Parathyroid adenoma (tissue), 2 donors: ENCODE measurements at regions not wholly inside any gene's neighbourhood (a gene's known extent, or its start where the extent isn't known, plus 50 kb on each side); places are given as distances from the start of the nearest gene placed in this dataset.

Experiments used
- H2AFZ ChIP-seq: fragments of 300-600 bp; sonication (generic); one replicate; pipeline ENCODE4 v1.7.0; 2017; ENCODE audit warnings: antibody characterized with exemption, mild to moderate bottlenecking
- H3K27ac ChIP-seq: fragments of 300-600 bp; sonication (generic); one replicate; pipeline ENCODE4 v1.7.0; 2017
- H3K27me3 ChIP-seq: fragments of 300-600 bp; sonication (generic); one replicate; pipeline ENCODE4 v1.7.0; 2017; ENCODE audit warnings: low read length; ENCODE audit not compliant: control insufficient read depth, insufficient read depth
- H3K36me3 ChIP-seq: fragments of 300-600 bp; sonication (generic); one replicate; pipeline ENCODE4 v1.7.0; 2017; ENCODE audit warnings: low read length; ENCODE audit not compliant: control insufficient read depth, insufficient read depth
- H3K4me1 ChIP-seq: fragments of 300-600 bp; sonication (generic); one replicate; pipeline ENCODE4 v1.7.0; 2017; ENCODE audit warnings: control low read depth
- H3K4me2 ChIP-seq: fragments of 300-600 bp; sonication (generic); one replicate; pipeline ENCODE4 v1.7.0; 2017; ENCODE audit warnings: low read length
- H3K4me3 ChIP-seq: fragments of 300-600 bp; sonication (generic); one replicate; pipeline ENCODE4 v1.7.0; 2017; ENCODE audit warnings: low read depth, low read length
- H3K79me2 ChIP-seq: fragments of 300-600 bp; sonication (generic); one replicate; pipeline ENCODE4 v1.7.0; 2017; ENCODE audit warnings: control low read depth
- H3K9ac ChIP-seq: fragments of 300-600 bp; sonication (generic); one replicate; pipeline ENCODE4 v1.7.0; 2017; ENCODE audit warnings: mild to moderate bottlenecking
- H3K9me3 ChIP-seq: fragments of 300-600 bp; sonication (generic); one replicate; pipeline ENCODE4 v1.7.0; 2017; ENCODE audit warnings: low read length; ENCODE audit not compliant: control insufficient read depth
- CTCF ChIP-seq: fragments of 300-600 bp; sonication (generic); IDR thresholded peaks from one replicate; pipeline ENCODE4 v1.7.0; 2017; ENCODE audit warnings: antibody characterized with exemption, mild to moderate bottlenecking
- donor health status: primary hyperparathyroidism.

GRCh38 chr13:50277906-50278305, 262.7 kb downstream of the KCNRG start:
- Histone ChIP-seq H3K27ac (no peak overlapping the region), H3K79me2 (no peaks in the 10 kb centered on the region), H3K27me3 (no peaks in the 10 kb centered on the region), H3K4me1 (no peaks in the 10 kb centered on the region), H3K9me3 (no peaks in the 10 kb centered on the region), H3K4me2 (no peak overlapping the region), H3K4me3 (no peak overlapping the region), H3K36me3 (no peaks in the 10 kb centered on the region), H3K9ac (no peak overlapping the region), H2AFZ (no peak overlapping the region)
- no peak for TF ChIP-seq CTCF

- H3K4me1 ChIP-seq, result no peaks in the 10 kb centered on the region
- no peaks in the 10 kb centered on the region for H3K9me3 ChIP-seq
- no peak overlapping the region for H2AFZ ChIP-seq
- no peak overlapping the region for H3K27ac ChIP-seq
- H3K4me3 ChIP-seq, result no peak overlapping the region
- H3K9ac ChIP-seq, result no peak overlapping the region
- H3K27me3 ChIP-seq, result no peaks in the 10 kb centered on the region
- TF ChIP-seq CTCF, result no peak
- H3K4me2 ChIP-seq, result no peak overlapping the region
- H3K36me3 ChIP-seq, result no peaks in the 10 kb centered on the region
- H3K79me2 ChIP-seq, result no peaks in the 10 kb centered on the region
Observed at GRCh38 chr13:50280441-50280937, 265.2 kb downstream of the KCNRG start.

GRCh38 chr13:50282016-50282415, 266.8 kb downstream of the KCNRG start:
- Histone ChIP-seq H3K27ac (no peak overlapping the region), H3K9ac (no peak overlapping the region), H3K9me3 (no peaks in the 10 kb centered on the region), H2AFZ (no peak overlapping the region), H3K4me3 (no peak overlapping the region), H3K4me1 (no peaks in the 10 kb centered on the region), H3K27me3 (no peaks in the 10 kb centered on the region), H3K79me2 (no peaks in the 10 kb centered on the region), H3K36me3 (no peaks in the 10 kb centered on the region), H3K4me2 (no peak overlapping the region)
- TF ChIP-seq CTCF, result no peak

- no peak overlapping the region for H3K27ac ChIP-seq
- H3K36me3 ChIP-seq, result no peaks in the 10 kb centered on the region
- H3K4me3 ChIP-seq, result no peak overlapping the region
- H3K4me2 ChIP-seq, result no peak overlapping the region
- H3K4me1 ChIP-seq, result no peaks in the 10 kb centered on the region
- no peaks in the 10 kb centered on the region for H3K27me3 ChIP-seq
- no peak overlapping the region for H2AFZ ChIP-seq
- H3K9me3 ChIP-seq, result no peaks in the 10 kb centered on the region
- no peak for TF ChIP-seq CTCF
- no peaks in the 10 kb centered on the region for H3K79me2 ChIP-seq
- no peak overlapping the region for H3K9ac ChIP-seq
Observed at GRCh38 chr13:50283017-50283416, 267.8 kb downstream of the KCNRG start.

GRCh38 chr13:50284540-50284939, 269.3 kb downstream of the KCNRG start:
- Histone ChIP-seq H3K9me3 (no peaks in the 10 kb centered on the region), H2AFZ (no peak overlapping the region), H3K79me2 (no peaks in the 10 kb centered on the region), H3K9ac (no peak overlapping the region), H3K27me3 (no peaks in the 10 kb centered on the region), H3K4me3 (no peak overlapping the region), H3K4me1 (no peaks in the 10 kb centered on the region), H3K36me3 (no peaks in the 10 kb centered on the region), H3K4me2 (no peak overlapping the region), H3K27ac (no peak overlapping the region)
- TF ChIP-seq CTCF, result no peak
